H1 (cell line): ENCODE measurements at regions not wholly inside any gene's neighbourhood (a gene's known extent, or its start where the extent isn't known, plus 50 kb on each side); places are given as distances from the start of the nearest gene placed in this dataset.

ENCODE experiments used
- CTCF ChIA-PET: fragments of 300-600 bp; sonication (Branson Sonifier 250); formaldehyde crosslinking; loops from one replicate; lab custom pipeline; 2021; ENCODE audit not compliant: partially characterized antibody; lab: Charles Lee
- POLR2A ChIA-PET: fragments of 300-600 bp; sonication (Branson Sonifier 250); formaldehyde crosslinking; loops from one replicate; lab custom pipeline; 2021; ENCODE audit warnings: inconsistent platforms; ENCODE audit not compliant: partially characterized antibody; lab: Charles Lee
- DNase-seq, 2 experiments: peaks; one replicate each; pipeline versions ENCODE4 v3.0.0 to v3.0.0-alpha.2; 2010 to 2022; ENCODE audit warnings: low spot score in 2 of 2, low read depth in 1 of 2, mixed read lengths in 1 of 2
- FAIRE-seq: peaks from 2 replicates; lab custom pipeline; 2011; peaks lifted over from hg19 to GRCh38; lab: Jason Lieb, UNC
- H2AFZ ChIP-seq: 2 replicates; pipeline ENCODE4 v1.8.1; 2012; ENCODE audit warnings: low read length, inconsistent platforms
- H2AK5ac ChIP-seq: 2 replicates; pipeline ENCODE4 v1.6.1; 2013; ENCODE audit warnings: low read depth, low read length
- H2BK120ac ChIP-seq: replicated peaks from 2 replicates; pipeline ENCODE3; 2013; ENCODE audit warnings: low read depth, low read length, inconsistent platforms
- H2BK12ac ChIP-seq: 2 replicates; pipeline ENCODE4 v1.6.1; 2013; ENCODE audit warnings: low read depth, low read length
- H2BK15ac ChIP-seq: 2 replicates; pipeline ENCODE4 v1.6.1; 2013; ENCODE audit warnings: low read length
- H2BK20ac ChIP-seq: 2 replicates; pipeline ENCODE4 v1.6.1; 2013; ENCODE audit warnings: low read length
- H2BK5ac ChIP-seq: 2 replicates; pipeline ENCODE4 v1.6.1; 2013; ENCODE audit warnings: low read depth, low read length
- H3K14ac ChIP-seq: 2 replicates; pipeline ENCODE4 v1.6.1; 2013; ENCODE audit warnings: inconsistent platforms; ENCODE audit not compliant: insufficient read length
- H3K18ac ChIP-seq: 2 replicates; pipeline ENCODE4 v1.6.1; 2013; ENCODE audit warnings: low read length; ENCODE audit errors: extremely low read depth
- H3K23ac ChIP-seq: 2 replicates; pipeline ENCODE4 v1.6.1; 2013; ENCODE audit warnings: inconsistent platforms; ENCODE audit not compliant: insufficient read length
- H3K23me2 ChIP-seq: 2 replicates; pipeline ENCODE4 v1.6.1; 2013; ENCODE audit warnings: low read depth, low read length
- H3K27ac ChIP-seq: 2 replicates; pipeline ENCODE4 v1.6.1; 2011; ENCODE audit warnings: low read depth, low read length, inconsistent platforms
- H3K27me3 ChIP-seq, 4 experiments: replicated peaks in 1 of 4; 1 replicate in 1 of 4; 2 replicates in 3 of 4; pipeline versions ENCODE4 v1.6.1 to v1.8.1; 2011 to 2013; ENCODE audit warnings: low read length in 3 of 4, mild to moderate bottlenecking in 3 of 4, inconsistent platforms in 2 of 4, mixed read lengths in 2 of 4, moderate library complexity in 1 of 4; ENCODE audit not compliant: control insufficient read depth in 3 of 4, insufficient read depth in 3 of 4; ENCODE audit errors: extremely low read depth in 1 of 4
- H3K36me3 ChIP-seq, 4 experiments: 2 replicates each; pipeline versions ENCODE4 v1.6.1 to v1.8.1; 2011 to 2013; ENCODE audit warnings: mild to moderate bottlenecking in 4 of 4, low read length in 3 of 4, moderate library complexity in 2 of 4, control low read depth in 1 of 4, inconsistent platforms in 1 of 4; ENCODE audit not compliant: insufficient read depth in 4 of 4, control insufficient read depth in 2 of 4
- H3K4ac ChIP-seq: replicated peaks from 2 replicates; pipeline ENCODE3; 2013; ENCODE audit warnings: low read length, low read depth, mixed read lengths, inconsistent platforms; ENCODE audit not compliant: insufficient read length
- H3K4me1 ChIP-seq, 4 experiments: replicated peaks in 1 of 4; 1 replicate in 1 of 4; 2 replicates in 3 of 4; pipeline versions ENCODE4 v1.6.1 to v1.8.1; 2011 to 2013; ENCODE audit warnings: low read length in 3 of 4, inconsistent platforms in 2 of 4, mixed read lengths in 1 of 4; ENCODE audit not compliant: insufficient read depth in 4 of 4, control insufficient read depth in 3 of 4
- H3K4me2 ChIP-seq, 2 experiments: 2 replicates each; pipeline versions ENCODE4 v1.6.1 to v1.8.1; 2011 to 2013; ENCODE audit warnings: low read depth in 2 of 2, low read length in 2 of 2, control low read depth in 1 of 2, inconsistent platforms in 1 of 2, mild to moderate bottlenecking in 1 of 2; ENCODE audit not compliant: insufficient read depth in 1 of 2
- H3K4me3 ChIP-seq, 4 experiments: fragments of 200-600, 300-600 bp in 1 of 4; sonication (generic), shearing (Covaris generic), sonication (Bioruptor Twin) in 1 of 4; 2 replicates each; pipeline versions ENCODE4 v1.5.1 to v1.8.1; 2011 to 2016; ENCODE audit warnings: low read length in 4 of 4, low read depth in 3 of 4, control low read depth in 2 of 4, inconsistent platforms in 2 of 4, mild to moderate bottlenecking in 2 of 4, mixed read lengths in 1 of 4, moderate library complexity in 1 of 4; ENCODE audit not compliant: insufficient read depth in 2 of 4; ENCODE audit errors: extremely low read depth in 1 of 4
- H3K56ac ChIP-seq: replicated peaks from 2 replicates; pipeline ENCODE3; 2013; ENCODE audit warnings: low read depth, mild to moderate bottlenecking, mixed read lengths, low read length, inconsistent platforms; ENCODE audit not compliant: insufficient read length
- H3K79me1 ChIP-seq: 2 replicates; pipeline ENCODE4 v1.6.1; 2013; ENCODE audit warnings: low read depth, low read length, control low read depth
- H3K79me2 ChIP-seq, 2 experiments: 2 replicates each; pipeline versions ENCODE4 v1.6.1 to v1.8.1; 2012 to 2013; ENCODE audit warnings: low read length in 2 of 2, mild to moderate bottlenecking in 2 of 2, inconsistent platforms in 1 of 2; ENCODE audit not compliant: insufficient read depth in 2 of 2, control insufficient read depth in 1 of 2
- H3K9ac ChIP-seq, 4 experiments: replicated peaks in 1 of 4; 1 replicate in 1 of 4; 2 replicates in 3 of 4; pipeline versions ENCODE4 v1.6.1 to v1.8.1; 2011 to 2013; ENCODE audit warnings: low read depth in 3 of 4, low read length in 3 of 4, control low read depth in 2 of 4, mild to moderate bottlenecking in 2 of 4, moderate library complexity in 2 of 4, inconsistent platforms in 1 of 4; ENCODE audit errors: extremely low read depth in 1 of 4
- H3K9me3 ChIP-seq, 2 experiments: 2 replicates each; pipeline versions ENCODE4 v1.6.1 to v1.8.1; 2012 to 2013; ENCODE audit warnings: mild to moderate bottlenecking in 2 of 2, moderate library complexity in 2 of 2, control low read depth in 1 of 2, inconsistent platforms in 1 of 2, low read depth in 1 of 2, low read length in 1 of 2, mixed read lengths in 1 of 2; ENCODE audit not compliant: insufficient read depth in 2 of 2
- H4K20me1 ChIP-seq, 2 experiments: replicated peaks in 1 of 2; 2 replicates each; pipeline versions ENCODE3 to v1.8.1; 2011 to 2013; ENCODE audit warnings: inconsistent platforms in 2 of 2, low read length in 2 of 2, mild to moderate bottlenecking in 1 of 2; ENCODE audit not compliant: insufficient read depth in 2 of 2, control insufficient read depth in 1 of 2
- H4K5ac ChIP-seq: 2 replicates; pipeline ENCODE4 v1.6.1; 2013; ENCODE audit warnings: low read length, low read depth, mixed read lengths, inconsistent platforms; ENCODE audit not compliant: insufficient read length
- H4K8ac ChIP-seq: 2 replicates; pipeline ENCODE4 v1.8.0; 2013; ENCODE audit warnings: mild to moderate bottlenecking, moderate library complexity, low read length, inconsistent platforms; ENCODE audit not compliant: insufficient read depth; ENCODE audit errors: extremely low read depth
- H4K91ac ChIP-seq: replicated peaks from 2 replicates; pipeline ENCODE3; 2013; ENCODE audit warnings: low read length, mixed read lengths, inconsistent platforms; ENCODE audit not compliant: insufficient read length
- CEBPB ChIP-seq: IDR thresholded peaks from 2 replicates; pipeline ENCODE4 v1.6.1; 2012; ENCODE audit warnings: low read depth, low read length
- CHD2 ChIP-seq: IDR thresholded peaks from 2 replicates; pipeline ENCODE4 v1.6.1; 2012; ENCODE audit warnings: low read length, improper control_type of control experiment
- KDM4A ChIP-seq: IDR thresholded peaks from one replicate; pipeline ENCODE4 v1.7.1; 2012; ENCODE audit warnings: low read depth, mild to moderate bottlenecking, moderate library complexity, low read length, inconsistent platforms; ENCODE audit not compliant: severe bottlenecking
- PHF8 ChIP-seq: fragments of 200-600 bp; sonication (generic); conservative IDR thresholded peaks from 2 replicates; pipeline ENCODE4 v1.7.1; 2012; ENCODE audit warnings: low read depth, mild to moderate bottlenecking, inconsistent platforms, low read length, moderate library complexity
- SIN3A ChIP-seq, 2 experiments: IDR thresholded peaks in 1 of 2; conservative IDR thresholded peaks in 1 of 2; 2 replicates each; pipeline ENCODE4 v1.6.1; 2011 to 2012; ENCODE audit warnings: low read length in 2 of 2, improper control_type of control experiment in 1 of 2, low read depth in 1 of 2, mild to moderate bottlenecking in 1 of 2
- TBP ChIP-seq: IDR thresholded peaks from 2 replicates; pipeline ENCODE4 v1.6.1; 2011; ENCODE audit warnings: low read depth, low read length, improper control_type of control experiment
- WGBS, 2 experiments: shearing (Covaris generic) in 1 of 2; methylation state at CpG; one replicate each; pipeline versions ENCODE4 v1.1.6 to v1.1.7; 2013 to 2015; ENCODE audit warnings: low lambda C conversion rate in 2 of 2, mixed read lengths in 2 of 2, inconsistent platforms in 1 of 2, low coverage in 1 of 2, missing lambda C conversion rate in 1 of 2; ENCODE audit not compliant: insufficient replicate concordance in 2 of 2, insufficient coverage in 1 of 2, insufficient read length in 1 of 2; ENCODE audit errors: extremely low coverage in 1 of 2, missing lambda C conversion rate in 1 of 2; 5-methylcytosine and 5-hydroxymethylcytosine counted together

DNA sequence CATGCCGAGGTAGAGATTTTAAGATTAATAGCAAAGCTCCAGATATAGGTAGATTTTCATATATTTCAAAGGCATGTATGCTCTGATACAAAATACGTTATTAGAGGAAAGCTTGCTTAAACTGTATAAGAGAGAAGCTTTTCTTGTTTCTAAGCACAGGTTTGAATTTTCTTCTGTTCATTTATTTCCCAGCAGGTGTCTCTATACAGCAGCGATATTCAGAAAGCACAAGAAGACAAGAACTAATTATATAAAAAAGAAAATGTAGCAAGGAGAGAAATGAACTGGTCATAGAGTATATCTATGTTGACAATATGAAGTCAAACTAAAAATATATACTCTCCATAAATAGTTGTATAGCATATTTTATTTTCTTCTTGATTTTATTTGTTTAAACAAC, 307.4 kb upstream of the NOVA1 start:
- no peaks in the 10 kb centered on the region for H3K79me2 ChIP-seq
- no peaks in the 10 kb centered on the region for H3K27me3 ChIP-seq
- TF ChIP-seq PHF8 (no peak), TBP (no peak), CEBPB (no peak), SIN3A (conservative IDR thresholded peaks at IDR 0.05 in 1 of 2, IDR thresholded peaks at IDR 0.05 in 1 of 2; ENCODE audit: low read depth in 1 of 2, low read length in 2 of 2) (no peak), KDM4A (no peak), CHD2 (no peak)
- H4K91ac ChIP-seq, result no peak overlapping the region
- no peak overlapping the region for H3K9ac ChIP-seq
- H3K36me3 ChIP-seq, result no peaks in the 10 kb centered on the region; a peak in 1 of 8 replicates
- no peak overlapping the region for H2BK120ac ChIP-seq
- POLR2A ChIA-PET, result no interaction called here
- no peak overlapping the region for H2BK20ac ChIP-seq
- H3K23ac ChIP-seq, result no peak overlapping the region
- no peaks in the 10 kb centered on the region for H3K79me1 ChIP-seq
- H3K27ac ChIP-seq, result no peak overlapping the region
- H2BK12ac ChIP-seq, result no peak overlapping the region
- H3K18ac ChIP-seq, result no peak overlapping the region
- H3K14ac ChIP-seq, result no peak overlapping the region
- H2AFZ ChIP-seq, result no peak overlapping the region
- WGBS, 2 experiments, result 89% methylated on average over 3 of the region's 3 CpGs; no CpG with 5 or more reads in 1 of the 2 experiments
- H3K4ac ChIP-seq, result no peak overlapping the region
- H4K5ac ChIP-seq, result no peak overlapping the region
- H2BK5ac ChIP-seq, result no peak overlapping the region
- FAIRE-seq, result no peak
- H4K8ac ChIP-seq, result no peak overlapping the region
- H4K20me1 ChIP-seq, result no peaks in the 10 kb centered on the region
- no peak overlapping the region for H3K4me3 ChIP-seq
- CTCF ChIA-PET, result interaction anchor here (0.9 kb wide), 1 partner anchor 511 kb away, joined by 3 read pairs; no protein-coding TSS in a partner anchor
- H3K56ac ChIP-seq, result no peak overlapping the region
- no peak overlapping the region for H2AK5ac ChIP-seq
- no peaks in the 10 kb centered on the region for H3K4me1 ChIP-seq
- DNase-seq, result no peak
- H2BK15ac ChIP-seq, result no peak overlapping the region
- H3K23me2 ChIP-seq, result no peaks in the 10 kb centered on the region
- H3K9me3 ChIP-seq, result peaks cover 2 to 6% of the 10 kb centered on the region in 2 experiments; a peak in 1 of 4 replicates
- no peak overlapping the region for H3K4me2 ChIP-seq
